ENCODE measurements at regions not wholly inside any gene's neighbourhood (a gene's known extent, or its start where the extent isn't known, plus 50 kb on each side); places are given as distances from the start of the nearest gene placed in this dataset.

- H3K4me1 ChIP-seq (ENCODE audit: insufficient read depth, low read length) = no peaks in the 10 kb centered on the region
- Mint-ChIP-seq H3K9me3 (peaks cover 0 to 7% (median 0%) of the 10 kb centered on the region in 8 donors), H3K4me3 (no peak overlapping the region), H3K27ac (no peak overlapping the region), H3K36me3 (no peaks in the 10 kb centered on the region), H3K27me3 (peaks cover 0 to 3% of the 10 kb centered on the region in 2 donors), H3K4me1 (peaks cover 0 to 3% (median 0%) of the 10 kb centered on the region in 4 donors)
- ChIA-PET CTCF (ENCODE audit: partially characterized antibody) (no interaction called here), POLR2A (ENCODE audit: partially characterized antibody) (no interaction called here)
- intact Hi-C loops (cut with micrococcal nuclease) = no loop called here
- no peak for DNase-seq
- H3K27ac ChIP-seq (ENCODE audit: low read depth, low read length) = no peak overlapping the region
- no peaks in the 10 kb centered on the region for H3K36me3 ChIP-seq (ENCODE audit: insufficient read depth, low read length)
- no peak overlapping the region for H3K4me3 ChIP-seq (ENCODE audit: low read length in 2 of 2)
- no peaks in the 10 kb centered on the region for H3K9me3 ChIP-seq (ENCODE audit: control insufficient read depth in 1 of 2, low read length in 2 of 2)
- H3K27me3 ChIP-seq (ENCODE audit: insufficient read depth, low read length) = no peaks in the 10 kb centered on the region
Observed at GRCh38 chr12:25714198-25714984, 161.3 kb upstream of the LMNTD1 start.

GRCh38 chr12:25715102-25715501, 162.0 kb upstream of the LMNTD1 start:
- ChIA-PET POLR2A (ENCODE audit: partially characterized antibody) (no interaction called here), CTCF (ENCODE audit: partially characterized antibody) (no interaction called here)
- no peaks in the 10 kb centered on the region for H3K27me3 ChIP-seq (ENCODE audit: insufficient read depth, low read length)
- peaks cover 0 to 3% of the 10 kb centered on the region in 2 donors for H3K27me3 Mint-ChIP-seq
- peaks cover 0 to 3% (median 0%) of the 10 kb centered on the region in 4 donors for H3K4me1 Mint-ChIP-seq
- H3K4me3 ChIP-seq (ENCODE audit: low read length in 2 of 2) = no peak overlapping the region
- intact Hi-C loops (cut with micrococcal nuclease) = no loop called here
- no peak overlapping the region for H3K27ac ChIP-seq (ENCODE audit: low read depth, low read length)
- H3K36me3 ChIP-seq (ENCODE audit: insufficient read depth, low read length) = no peaks in the 10 kb centered on the region
- peaks cover 0 to 7% (median 0%) of the 10 kb centered on the region in 8 donors for H3K9me3 Mint-ChIP-seq
- no peak overlapping the region for H3K27ac Mint-ChIP-seq
- H3K4me1 ChIP-seq (ENCODE audit: insufficient read depth, low read length) = no peaks in the 10 kb centered on the region
- no peak overlapping the region for H3K4me3 Mint-ChIP-seq
- no peak for DNase-seq
- H3K36me3 Mint-ChIP-seq = no peaks in the 10 kb centered on the region
- no peaks in the 10 kb centered on the region for H3K9me3 ChIP-seq (ENCODE audit: control insufficient read depth in 1 of 2, low read length in 2 of 2)

GRCh38 chr12:25716842-25717241, 163.8 kb upstream of the LMNTD1 start:
- Mint-ChIP-seq H3K27me3 (peaks cover 0 to 3% of the 10 kb centered on the region in 2 donors), H3K27ac (no peak overlapping the region), H3K4me3 (no peak overlapping the region), H3K36me3 (no peaks in the 10 kb centered on the region), H3K9me3 (peaks cover 0 to 6% (median 0%) of the 10 kb centered on the region in 8 donors), H3K4me1 (peaks cover 0 to 3% (median 0%) of the 10 kb centered on the region in 4 donors)
- CTCF ChIA-PET (ENCODE audit: partially characterized antibody) = no interaction called here
- Histone ChIP-seq H3K9me3 (ENCODE audit: control insufficient read depth in 1 of 2, low read length in 2 of 2) (no peaks in the 10 kb centered on the region), H3K27me3 (ENCODE audit: insufficient read depth, low read length) (no peaks in the 10 kb centered on the region), H3K4me1 (ENCODE audit: insufficient read depth, low read length) (no peaks in the 10 kb centered on the region), H3K27ac (ENCODE audit: low read depth, low read length) (no peak overlapping the region), H3K36me3 (ENCODE audit: insufficient read depth, low read length) (no peaks in the 10 kb centered on the region), H3K4me3 (ENCODE audit: low read length in 2 of 2) (no peak overlapping the region)
- intact Hi-C loops (cut with micrococcal nuclease) = no loop called here
- no peak for DNase-seq
- POLR2A ChIA-PET (ENCODE audit: partially characterized antibody) = no interaction called here

- Mint-ChIP-seq H3K4me1 (peaks cover 0 to 3% (median 0%) of the 10 kb centered on the region in 4 donors), H3K4me3 (no peak overlapping the region), H3K36me3 (no peaks in the 10 kb centered on the region), H3K9me3 (peaks cover 0 to 7% (median 0%) of the 10 kb centered on the region in 8 donors), H3K27me3 (peaks cover 0 to 3% of the 10 kb centered on the region in 2 donors), H3K27ac (no peak overlapping the region)
- H3K4me3 ChIP-seq (ENCODE audit: low read length in 2 of 2) = no peak overlapping the region
- H3K36me3 ChIP-seq (ENCODE audit: insufficient read depth, low read length) = no peaks in the 10 kb centered on the region
- H3K27ac ChIP-seq (ENCODE audit: low read depth, low read length) = no peak overlapping the region
- CTCF ChIA-PET (ENCODE audit: partially characterized antibody) = no interaction called here
- intact Hi-C loops (cut with micrococcal nuclease) = no loop called here
- POLR2A ChIA-PET (ENCODE audit: partially characterized antibody) = no interaction called here
- no peaks in the 10 kb centered on the region for H3K4me1 ChIP-seq (ENCODE audit: insufficient read depth, low read length)
- no peak for DNase-seq
- no peaks in the 10 kb centered on the region for H3K9me3 ChIP-seq (ENCODE audit: control insufficient read depth in 1 of 2, low read length in 2 of 2)
- no peaks in the 10 kb centered on the region for H3K27me3 ChIP-seq (ENCODE audit: insufficient read depth, low read length)
Observed at GRCh38 chr12:25717552-25717951, 164.5 kb upstream of the LMNTD1 start.

- no peak overlapping the region for H3K27ac Mint-ChIP-seq
- H3K9me3 Mint-ChIP-seq = peaks cover 0 to 7% (median 0%) of the 10 kb centered on the region in 8 donors
- Histone ChIP-seq H3K27me3 (ENCODE audit: insufficient read depth, low read length) (no peaks in the 10 kb centered on the region), H3K4me1 (ENCODE audit: insufficient read depth, low read length) (no peaks in the 10 kb centered on the region), H3K36me3 (ENCODE audit: insufficient read depth, low read length) (no peaks in the 10 kb centered on the region), H3K9me3 (ENCODE audit: control insufficient read depth in 1 of 2, low read length in 2 of 2) (no peaks in the 10 kb centered on the region), H3K4me3 (ENCODE audit: low read length in 2 of 2) (no peak overlapping the region), H3K27ac (ENCODE audit: low read depth, low read length) (no peak overlapping the region)
- peaks cover 0 to 3% of the 10 kb centered on the region in 2 donors for H3K27me3 Mint-ChIP-seq
- intact Hi-C loops (cut with micrococcal nuclease) = no loop called here
- ChIA-PET POLR2A (ENCODE audit: partially characterized antibody) (no interaction called here), CTCF (ENCODE audit: partially characterized antibody) (no interaction called here)
- H3K36me3 Mint-ChIP-seq = no peaks in the 10 kb centered on the region
- DNase-seq = no peak
- no peak overlapping the region for H3K4me3 Mint-ChIP-seq
- peaks cover 0 to 3% (median 0%) of the 10 kb centered on the region in 4 donors for H3K4me1 Mint-ChIP-seq
Observed at GRCh38 chr12:25718081-25718731, 165.1 kb upstream of the LMNTD1 start.

- H3K9me3 Mint-ChIP-seq = peaks cover 0 to 9% (median 0%) of the 10 kb centered on the region in 8 donors
- POLR2A ChIA-PET (ENCODE audit: partially characterized antibody) = no interaction called here
- H3K36me3 ChIP-seq (ENCODE audit: insufficient read depth, low read length) = no peaks in the 10 kb centered on the region
- H3K27me3 ChIP-seq (ENCODE audit: insufficient read depth, low read length) = no peaks in the 10 kb centered on the region
- H3K9me3 ChIP-seq (ENCODE audit: control insufficient read depth in 1 of 2, low read length in 2 of 2) = no peaks in the 10 kb centered on the region
- no peak overlapping the region for H3K4me3 Mint-ChIP-seq
- no peaks in the 10 kb centered on the region for H3K4me1 ChIP-seq (ENCODE audit: insufficient read depth, low read length)
- DNase-seq = no peak
- H3K4me3 ChIP-seq (ENCODE audit: low read length in 2 of 2) = no peak overlapping the region
- H3K27ac ChIP-seq (ENCODE audit: low read depth, low read length) = no peak overlapping the region
- H3K36me3 Mint-ChIP-seq = no peaks in the 10 kb centered on the region
- peaks cover 0 to 3% of the 10 kb centered on the region in 2 donors for H3K27me3 Mint-ChIP-seq
- CTCF ChIA-PET (ENCODE audit: partially characterized antibody) = no interaction called here
- no peak overlapping the region for H3K27ac Mint-ChIP-seq
- intact Hi-C loops (cut with micrococcal nuclease) = no loop called here
- peaks cover 0 to 3% (median 0%) of the 10 kb centered on the region in 4 donors for H3K4me1 Mint-ChIP-seq
Observed at GRCh38 chr12:25719505-25719904, 166.4 kb upstream of the LMNTD1 start.

- H3K27ac ChIP-seq (ENCODE audit: low read depth, low read length) = no peak overlapping the region
- Mint-ChIP-seq H3K9me3 (peaks cover 0 to 9% (median 3%) of the 10 kb centered on the region in 8 donors), H3K27ac (no peak overlapping the region), H3K4me1 (no peaks in the 10 kb centered on the region), H3K36me3 (no peaks in the 10 kb centered on the region), H3K27me3 (peaks cover 0 to 3% of the 10 kb centered on the region in 2 donors), H3K4me3 (no peak overlapping the region)
- intact Hi-C loops (cut with micrococcal nuclease) = no loop called here
- no peaks in the 10 kb centered on the region for H3K36me3 ChIP-seq (ENCODE audit: insufficient read depth, low read length)
- CTCF ChIA-PET (ENCODE audit: partially characterized antibody) = no interaction called here
- DNase-seq = no peak
- H3K4me3 ChIP-seq (ENCODE audit: low read length in 2 of 2) = no peak overlapping the region
- H3K4me1 ChIP-seq (ENCODE audit: insufficient read depth, low read length) = no peaks in the 10 kb centered on the region
- no peaks in the 10 kb centered on the region for H3K27me3 ChIP-seq (ENCODE audit: insufficient read depth, low read length)
- POLR2A ChIA-PET (ENCODE audit: partially characterized antibody) = no interaction called here
- H3K9me3 ChIP-seq (ENCODE audit: control insufficient read depth in 1 of 2, low read length in 2 of 2) = no peaks in the 10 kb centered on the region
Observed at GRCh38 chr12:25723336-25723735, 170.3 kb upstream of the LMNTD1 start.
